ENCODE measurements at regions not wholly inside any gene's neighbourhood (a gene's known extent, or its start where the extent isn't known, plus 50 kb on each side); places are given as distances from the start of the nearest gene placed in this dataset.
"Not testable (repeated sequence)": the region's sequence is repeated elsewhere in the genome, so short reads cannot be mapped to it uniquely, and the experiment has no call there.

DNA sequence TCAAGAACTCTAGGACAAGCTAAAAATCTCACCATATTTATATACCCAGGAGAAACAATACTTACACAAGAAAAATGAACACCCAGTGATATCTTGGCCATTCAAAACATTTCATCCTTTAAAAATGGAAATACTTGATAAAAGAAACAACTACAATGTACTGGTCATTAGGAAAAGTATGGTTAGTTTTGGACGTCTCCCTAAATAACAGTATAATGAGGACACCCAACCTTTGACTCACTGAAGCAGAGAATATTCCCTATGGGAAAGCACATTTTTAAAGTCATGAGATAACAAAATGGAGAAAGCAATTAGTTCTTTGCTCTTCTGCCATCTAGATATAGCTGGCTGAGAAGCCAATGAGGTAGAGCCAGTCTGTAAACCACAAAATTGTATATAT, 164.4 kb downstream of the TBX18 start:
- H3K4me3 ChIP-seq (ENCODE audit: low read depth, low read length) = no peak overlapping the region
- TF ChIP-seq, protein P1, sequence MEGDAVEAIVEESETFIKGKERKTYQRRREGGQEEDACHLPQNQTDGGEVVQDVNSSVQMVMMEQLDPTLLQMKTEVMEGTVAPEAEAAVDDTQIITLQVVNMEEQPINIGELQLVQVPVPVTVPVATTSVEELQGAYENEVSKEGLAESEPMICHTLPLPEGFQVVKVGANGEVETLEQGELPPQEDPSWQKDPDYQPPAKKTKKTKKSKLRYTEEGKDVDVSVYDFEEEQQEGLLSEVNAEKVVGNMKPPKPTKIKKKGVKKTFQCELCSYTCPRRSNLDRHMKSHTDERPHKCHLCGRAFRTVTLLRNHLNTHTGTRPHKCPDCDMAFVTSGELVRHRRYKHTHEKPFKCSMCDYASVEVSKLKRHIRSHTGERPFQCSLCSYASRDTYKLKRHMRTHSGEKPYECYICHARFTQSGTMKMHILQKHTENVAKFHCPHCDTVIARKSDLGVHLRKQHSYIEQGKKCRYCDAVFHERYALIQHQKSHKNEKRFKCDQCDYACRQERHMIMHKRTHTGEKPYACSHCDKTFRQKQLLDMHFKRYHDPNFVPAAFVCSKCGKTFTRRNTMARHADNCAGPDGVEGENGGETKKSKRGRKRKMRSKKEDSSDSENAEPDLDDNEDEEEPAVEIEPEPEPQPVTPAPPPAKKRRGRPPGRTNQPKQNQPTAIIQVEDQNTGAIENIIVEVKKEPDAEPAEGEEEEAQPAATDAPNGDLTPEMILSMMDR (IDR thresholded peaks at IDR 0.05; ENCODE audit: low read depth, low read length, missing control alignments) = no peak
- in situ Hi-C loops (cut with HindIII; ENCODE audit: low sequenced_read_pairs) = no loop called here
- no peak for DNase-seq (ENCODE audit: low read depth)

DNA sequence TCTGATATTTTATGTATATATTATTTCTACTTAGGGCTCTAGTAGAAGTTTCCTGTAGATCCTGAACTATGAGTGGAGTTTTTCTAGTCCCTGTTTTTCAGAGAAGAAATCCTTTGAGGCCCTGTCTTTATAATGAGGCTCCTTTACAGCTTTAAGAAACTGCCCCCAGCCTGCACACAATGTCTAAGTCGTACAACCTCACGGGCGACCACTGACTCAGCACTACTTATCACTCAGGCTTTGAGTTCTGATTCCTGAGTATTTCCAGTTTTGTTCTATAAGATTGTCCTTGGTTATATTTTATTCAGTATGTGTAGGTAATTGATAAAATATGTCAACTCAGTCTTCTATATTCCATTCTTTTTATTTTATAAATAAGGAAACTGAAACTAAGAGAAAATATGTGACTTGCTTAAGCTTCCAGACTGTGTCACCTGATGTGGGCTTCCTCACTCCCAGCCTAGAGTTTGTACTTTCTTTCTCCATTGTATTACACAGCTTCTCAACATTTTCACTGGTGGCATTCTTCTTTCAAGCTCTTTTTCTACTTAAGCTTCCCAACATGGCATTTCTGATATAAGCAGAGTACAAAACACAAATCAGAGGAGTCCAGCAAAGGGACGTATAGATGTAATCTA, 167.0 kb downstream of the TBX18 start:
- H3K4me3 ChIP-seq (ENCODE audit: low read depth, low read length) = no peak overlapping the region
- in situ Hi-C loops (cut with HindIII; ENCODE audit: low sequenced_read_pairs) = no loop called here
- no peak for DNase-seq (ENCODE audit: low read depth)
- TF ChIP-seq, protein P1 (IDR thresholded peaks at IDR 0.05; ENCODE audit: low read depth, low read length, missing control alignments) = no peak

DNA sequence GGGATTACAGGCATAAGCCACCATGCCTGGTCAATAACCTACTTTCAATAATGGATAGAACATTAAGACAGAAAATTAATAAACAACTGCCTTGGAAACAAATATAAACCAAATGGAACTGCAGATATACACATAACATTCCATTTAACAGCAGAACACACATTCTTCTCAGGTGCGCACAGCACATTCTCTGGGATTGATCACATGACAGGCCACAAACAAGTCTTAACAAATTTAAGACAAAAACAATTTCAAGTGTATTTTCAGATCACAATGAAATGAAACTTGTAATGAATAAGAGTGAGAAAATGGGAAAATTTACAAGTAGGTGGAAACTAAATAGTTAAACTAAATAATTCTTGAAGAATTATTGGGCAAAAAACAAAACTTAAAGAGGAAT, 167.9 kb downstream of the TBX18 start:
- DNase-seq (ENCODE audit: low read depth) = no peak
- TF ChIP-seq, protein P1 (IDR thresholded peaks at IDR 0.05; ENCODE audit: low read depth, low read length, missing control alignments) = no peak
- H3K4me3 ChIP-seq (ENCODE audit: low read depth, low read length) = no peak overlapping the region
- in situ Hi-C loops (cut with HindIII; ENCODE audit: low sequenced_read_pairs) = no loop called here

DNA sequence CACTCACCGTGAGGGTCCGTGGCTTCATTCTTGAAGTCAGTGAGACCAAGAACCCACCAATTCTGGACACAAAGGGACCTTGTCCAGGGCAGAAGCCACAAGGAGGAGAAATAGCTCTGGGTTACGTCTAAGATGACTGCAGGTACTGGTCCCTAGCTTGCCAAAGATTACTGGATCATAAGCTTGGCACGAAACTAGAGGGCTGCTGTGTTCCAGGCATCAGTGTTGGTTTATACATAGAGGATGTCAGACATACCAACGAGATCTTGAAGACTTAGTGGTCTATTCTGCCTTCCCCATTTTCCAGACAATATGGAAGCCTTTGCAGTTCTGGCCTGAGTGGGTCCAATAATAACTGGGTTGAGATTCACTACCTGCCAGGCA, 175.7 kb downstream of the TBX18 start:
- in situ Hi-C loops (cut with HindIII; ENCODE audit: low sequenced_read_pairs) = no loop called here
- TF ChIP-seq, protein P1 (IDR thresholded peaks at IDR 0.05; ENCODE audit: low read depth, low read length, missing control alignments) = no peak
- DNase-seq (ENCODE audit: low read depth) = no peak
- H3K4me3 ChIP-seq (ENCODE audit: low read depth, low read length) = no peak overlapping the region

DNA sequence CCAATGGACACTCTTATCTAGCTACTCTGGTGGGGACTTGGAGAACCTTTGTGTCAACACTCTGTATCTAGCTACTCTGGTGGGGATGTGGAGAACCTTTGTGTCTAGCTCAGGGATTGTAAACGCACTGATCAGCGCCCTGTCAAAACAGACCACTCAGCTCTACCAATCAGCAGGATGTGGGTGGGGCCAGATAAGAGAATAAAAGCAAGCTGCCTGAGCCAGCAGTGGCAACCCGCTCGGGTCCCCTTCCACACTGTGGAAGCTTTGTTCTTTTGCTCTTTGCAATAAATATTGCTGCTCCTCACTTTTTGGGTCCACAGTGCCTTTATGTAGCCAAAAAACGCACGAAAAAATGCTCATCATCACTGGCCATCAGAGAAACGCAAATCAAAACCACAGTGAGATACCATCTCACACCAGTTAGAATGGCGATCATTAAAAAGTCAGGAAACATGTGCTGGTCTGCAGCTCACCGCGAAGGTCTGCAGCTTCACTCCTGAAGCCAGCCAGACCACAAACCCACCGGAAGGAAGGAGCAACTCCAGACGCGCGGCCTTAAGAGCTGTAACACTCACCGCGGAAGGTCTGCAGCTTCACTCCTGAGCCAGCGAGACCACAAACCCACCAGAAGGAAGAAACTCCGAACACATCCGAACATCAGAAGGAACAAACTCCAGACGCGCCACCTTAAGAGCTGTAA, 176.3 kb downstream of the TBX18 start:
- DNase-seq (ENCODE audit: low read depth); H3K4me3 ChIP-seq (ENCODE audit: low read depth, low read length); in situ Hi-C loops (cut with HindIII; ENCODE audit: low sequenced_read_pairs): not testable (repeated sequence)

DNA sequence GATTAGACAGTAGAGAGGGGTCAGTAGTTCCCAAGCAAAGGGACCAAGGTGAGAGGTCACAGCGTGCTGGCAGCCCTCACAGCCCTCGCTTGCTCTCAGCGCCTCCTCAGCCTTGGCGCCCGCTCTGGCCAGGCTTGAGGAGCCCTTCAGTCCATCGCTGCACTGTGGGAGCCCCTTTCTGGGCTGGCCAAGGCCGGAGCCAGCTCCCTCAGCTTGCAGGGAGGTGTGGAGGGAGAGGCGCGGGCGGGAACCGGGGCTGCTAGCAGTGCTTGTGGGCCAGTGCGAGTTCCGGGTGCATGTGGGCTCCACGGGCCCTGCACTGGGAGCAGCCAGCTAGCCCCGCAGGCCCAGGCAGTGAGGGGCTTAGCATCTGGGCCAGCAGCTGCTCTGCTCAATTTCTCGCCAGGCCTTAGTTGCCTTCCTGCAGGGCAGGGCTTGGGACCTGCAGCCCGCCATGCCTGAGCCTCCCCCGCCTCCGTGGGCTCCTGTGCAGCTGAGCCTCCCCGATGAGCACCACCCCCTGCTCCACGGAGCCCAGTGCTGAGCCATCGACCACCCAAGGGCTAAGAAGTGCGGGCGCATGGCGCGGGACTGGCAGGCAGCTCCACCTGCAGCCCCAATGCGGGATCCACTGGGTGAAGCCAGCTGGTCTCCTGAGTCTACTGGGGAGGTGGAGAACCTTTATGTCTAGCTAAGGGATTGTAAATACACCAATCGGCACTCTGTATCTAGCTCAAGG, 177.0 kb downstream of the TBX18 start:
- DNase-seq (ENCODE audit: low read depth); H3K4me3 ChIP-seq (ENCODE audit: low read depth, low read length); in situ Hi-C loops (cut with HindIII; ENCODE audit: low sequenced_read_pairs): not testable (repeated sequence)

DNA sequence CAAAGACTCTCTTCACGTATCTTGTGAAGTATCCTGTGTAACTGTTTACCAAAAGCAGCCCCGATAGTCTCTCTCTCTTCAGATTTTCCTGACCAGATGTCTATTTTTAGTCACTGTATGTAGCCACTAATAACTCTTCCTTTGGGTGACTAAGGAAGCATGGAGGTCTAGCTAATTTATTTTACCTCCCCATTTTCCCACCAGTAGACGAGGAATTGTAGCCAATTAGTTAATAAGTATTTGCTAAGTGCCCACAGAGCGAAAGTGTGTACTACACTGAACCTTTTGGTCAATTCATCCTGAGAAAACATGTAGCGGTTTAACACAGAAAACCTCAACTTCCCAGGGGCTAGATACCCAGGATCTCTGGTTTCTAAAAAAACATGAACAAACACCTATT, 180.6 kb downstream of the TBX18 start:
- TF ChIP-seq, protein P1 (IDR thresholded peaks at IDR 0.05; ENCODE audit: low read depth, low read length, missing control alignments) = no peak
- H3K4me3 ChIP-seq (ENCODE audit: low read depth, low read length) = no peak overlapping the region

More for the DNA sequence above, 180.6 kb downstream of the TBX18 start:
- in situ Hi-C loops (cut with HindIII; ENCODE audit: low sequenced_read_pairs) = no loop called here
- no peak for DNase-seq (ENCODE audit: low read depth)
